Testis (tissue), 2 donors: ENCODE measurements at regions not wholly inside any gene's neighbourhood (a gene's known extent, or its start where the extent isn't known, plus 50 kb on each side); places are given as distances from the start of the nearest gene placed in this dataset.

Experiments
- CTCF ChIP-seq, 3 experiments: fragments of 450-650 bp in 2 of 3; fragments of 200-600 bp in 1 of 3; sonication (generic) in 1 of 3; IDR thresholded peaks; one replicate each; pipeline ENCODE4 v1.5.1; 2016 to 2019; ENCODE audit warnings: antibody characterized with exemption in 3 of 3, mild to moderate bottlenecking in 2 of 3, moderate library complexity in 1 of 3
- POLR2A ChIP-seq: fragments of 450-650 bp; IDR thresholded peaks from one replicate; pipeline ENCODE4 v1.6.1; 2017; ENCODE audit warnings: antibody characterized with exemption, mild to moderate bottlenecking, moderate library complexity

- TF ChIP-seq CTCF (IDR thresholded peaks at IDR 0.05) (no peak), POLR2A (no peak)
Observed at GRCh38 chr6:121971931-121972335, 427.5 kb upstream of the HSF2 start.
